HFFc6 (cell line): ENCODE measurements at regions not wholly inside any gene's neighbourhood (a gene's known extent, or its start where the extent isn't known, plus 50 kb on each side); places are given as distances from the start of the nearest gene placed in this dataset.

ENCODE experiments used
- DNase-seq: peaks from one replicate; pipeline ENCODE4 v3.0.0-alpha.2; 2018
- H3K27ac Mint-ChIP-seq: 2 replicates; pipeline ENCODE4 v1.8.0; 2020; ENCODE audit warnings: mild to moderate bottlenecking, mixed read lengths
- H3K27me3 Mint-ChIP-seq: 2 replicates; pipeline ENCODE4 v1.8.0; 2021; ENCODE audit warnings: mild to moderate bottlenecking, moderate library complexity, mixed read lengths; ENCODE audit not compliant: insufficient read depth
- H3K36me3 Mint-ChIP-seq: 2 replicates; pipeline ENCODE4 v1.8.0; 2021; ENCODE audit warnings: low read depth, mixed read lengths
- H3K4me1 Mint-ChIP-seq: 2 replicates; pipeline ENCODE4 v1.8.0; 2020; ENCODE audit warnings: low read depth, mixed read lengths
- H3K4me3 Mint-ChIP-seq: 2 replicates; pipeline ENCODE4 v1.8.0; 2020; ENCODE audit warnings: mild to moderate bottlenecking, moderate library complexity, mixed read lengths
- H3K9me3 Mint-ChIP-seq: 2 replicates; pipeline ENCODE4 v1.8.0; 2020; ENCODE audit warnings: mild to moderate bottlenecking, mixed read lengths
- TF ChIP-seq, protein P1 (sequence below): fragments of 200-600 bp; sonication (generic); IDR thresholded peaks from 2 replicates; pipeline ENCODE4 v1.5.0; 2021; ENCODE audit warnings: antibody characterized with exemption, mild to moderate bottlenecking

- Mint-ChIP-seq H3K4me3 (no peak overlapping the region), H3K4me1 (no peaks in the 10 kb centered on the region), H3K27me3 (no peaks in the 10 kb centered on the region), H3K36me3 (no peaks in the 10 kb centered on the region), H3K27ac (no peak overlapping the region), H3K9me3 (no peaks in the 10 kb centered on the region)
- TF ChIP-seq, protein P1, sequence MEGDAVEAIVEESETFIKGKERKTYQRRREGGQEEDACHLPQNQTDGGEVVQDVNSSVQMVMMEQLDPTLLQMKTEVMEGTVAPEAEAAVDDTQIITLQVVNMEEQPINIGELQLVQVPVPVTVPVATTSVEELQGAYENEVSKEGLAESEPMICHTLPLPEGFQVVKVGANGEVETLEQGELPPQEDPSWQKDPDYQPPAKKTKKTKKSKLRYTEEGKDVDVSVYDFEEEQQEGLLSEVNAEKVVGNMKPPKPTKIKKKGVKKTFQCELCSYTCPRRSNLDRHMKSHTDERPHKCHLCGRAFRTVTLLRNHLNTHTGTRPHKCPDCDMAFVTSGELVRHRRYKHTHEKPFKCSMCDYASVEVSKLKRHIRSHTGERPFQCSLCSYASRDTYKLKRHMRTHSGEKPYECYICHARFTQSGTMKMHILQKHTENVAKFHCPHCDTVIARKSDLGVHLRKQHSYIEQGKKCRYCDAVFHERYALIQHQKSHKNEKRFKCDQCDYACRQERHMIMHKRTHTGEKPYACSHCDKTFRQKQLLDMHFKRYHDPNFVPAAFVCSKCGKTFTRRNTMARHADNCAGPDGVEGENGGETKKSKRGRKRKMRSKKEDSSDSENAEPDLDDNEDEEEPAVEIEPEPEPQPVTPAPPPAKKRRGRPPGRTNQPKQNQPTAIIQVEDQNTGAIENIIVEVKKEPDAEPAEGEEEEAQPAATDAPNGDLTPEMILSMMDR = no peak
- DNase-seq = no peak
These were observed 51.6 kb upstream of the CNTLN start for GRCh38 chr9:17083258-17083657.

GRCh38 chr9:17082343-17083064 is 52.3 kb upstream of the CNTLN start:
- TF ChIP-seq, protein P1 = no peak
- Mint-ChIP-seq H3K4me1 (no peaks in the 10 kb centered on the region), H3K9me3 (no peaks in the 10 kb centered on the region), H3K27me3 (no peaks in the 10 kb centered on the region), H3K36me3 (no peaks in the 10 kb centered on the region), H3K27ac (no peak overlapping the region), H3K4me3 (no peak overlapping the region)
- peak; percentile 12 for DNase-seq

DNA sequence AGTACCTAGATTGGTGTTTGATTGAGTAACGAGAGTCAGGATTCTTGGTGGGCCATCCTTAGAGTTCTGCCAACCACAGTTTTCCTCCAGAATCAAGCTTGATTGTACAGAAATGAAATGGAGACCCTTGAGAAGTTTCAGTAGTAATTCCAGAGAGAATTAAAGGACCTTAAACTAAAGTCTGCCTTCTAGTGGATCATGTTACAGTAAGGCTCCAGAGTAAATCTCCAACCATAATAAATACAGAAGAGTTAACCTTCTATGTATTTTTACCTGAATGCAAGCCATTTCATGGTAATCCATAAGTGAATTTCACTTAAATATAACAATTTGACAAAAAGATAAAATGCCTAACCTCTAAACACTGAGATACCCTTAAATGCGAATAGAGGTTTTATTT is 53.0 kb upstream of the CNTLN start:
- TF ChIP-seq, protein P1 = no peak
- Mint-ChIP-seq H3K27me3 (no peaks in the 10 kb centered on the region), H3K4me1 (no peaks in the 10 kb centered on the region), H3K36me3 (no peaks in the 10 kb centered on the region), H3K4me3 (no peak overlapping the region), H3K9me3 (no peaks in the 10 kb centered on the region), H3K27ac (no peak overlapping the region)
- no peak for DNase-seq

- no peak for DNase-seq
- no peaks in the 10 kb centered on the region for H3K36me3 Mint-ChIP-seq
- peaks cover 1% of the 10 kb centered on the region; the same call in 1 of the 2 replicates for H3K4me1 Mint-ChIP-seq
- no peak overlapping the region for H3K4me3 Mint-ChIP-seq
- TF ChIP-seq, protein P1 = no peak
- H3K9me3 Mint-ChIP-seq = no peaks in the 10 kb centered on the region
- no peaks in the 10 kb centered on the region for H3K27me3 Mint-ChIP-seq
- no peak overlapping the region for H3K27ac Mint-ChIP-seq
These were observed 53.5 kb upstream of the CNTLN start for GRCh38 chr9:17081351-17081750.

- Mint-ChIP-seq H3K4me1 (peaks cover 10% of the 10 kb centered on the region; the same call in 1 of the 2 replicates), H3K4me3 (no peak overlapping the region), H3K27ac (no peak overlapping the region), H3K9me3 (no peaks in the 10 kb centered on the region), H3K27me3 (no peaks in the 10 kb centered on the region), H3K36me3 (no peaks in the 10 kb centered on the region)
- no peak for DNase-seq
- TF ChIP-seq, protein P1 = no peak
These were observed 58.9 kb upstream of the CNTLN start for GRCh38 chr9:17075758-17076485.
